HG03460 (cell line): ENCODE measurements at regions not wholly inside any gene's neighbourhood (a gene's known extent, or its start where the extent isn't known, plus 50 kb on each side); places are given as distances from the start of the nearest gene placed in this dataset.
"Not testable (repeated sequence)": the region's sequence is repeated elsewhere in the genome, so short reads cannot be mapped to it uniquely, and the experiment has no call there.

Source experiments
- ATAC-seq: cut with Tn5 transposase; IDR thresholded peaks from one replicate; pipeline ENCODE4 v1.9.1; 2021; ENCODE audit not compliant: unreplicated experiment

DNA sequence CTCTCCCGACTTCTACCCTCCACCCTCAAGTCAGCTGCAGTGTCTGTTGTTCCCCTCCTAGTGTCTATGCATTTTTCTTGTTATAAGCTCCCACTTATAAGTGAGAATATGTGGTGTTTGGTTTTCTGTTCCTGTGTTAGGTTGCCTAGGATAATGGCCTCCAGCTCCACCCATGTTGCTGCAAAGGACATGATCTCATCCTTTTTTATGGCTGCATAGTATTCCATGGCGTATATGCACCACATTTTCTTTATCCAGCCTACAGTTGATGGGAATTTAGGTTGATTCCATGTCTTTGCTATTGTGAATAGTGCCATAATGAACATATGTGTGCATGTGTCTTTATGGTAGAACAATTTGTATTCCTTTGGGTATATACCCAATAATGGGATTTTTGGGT is 80.7 kb downstream of the SPTSSA start:
- ATAC-seq, result not testable (repeated sequence)

DNA sequence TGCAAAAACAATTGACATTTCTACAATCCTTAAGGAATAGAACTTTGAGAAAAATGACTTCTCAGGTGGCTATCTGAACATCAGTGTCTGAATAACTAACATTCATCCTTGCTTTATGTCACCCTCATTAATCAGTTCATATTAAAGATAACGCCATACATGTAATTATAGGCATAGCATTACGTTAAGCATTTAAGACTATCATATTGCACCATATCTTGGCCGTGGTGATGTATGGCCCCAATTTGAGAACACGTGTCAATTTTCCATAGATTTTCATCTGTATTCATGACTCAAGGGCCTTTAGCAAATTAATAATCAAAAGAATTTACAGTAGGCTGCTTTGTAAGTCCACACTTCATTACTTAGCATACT is 81.6 kb downstream of the SPTSSA start:
- no peak for ATAC-seq

DNA sequence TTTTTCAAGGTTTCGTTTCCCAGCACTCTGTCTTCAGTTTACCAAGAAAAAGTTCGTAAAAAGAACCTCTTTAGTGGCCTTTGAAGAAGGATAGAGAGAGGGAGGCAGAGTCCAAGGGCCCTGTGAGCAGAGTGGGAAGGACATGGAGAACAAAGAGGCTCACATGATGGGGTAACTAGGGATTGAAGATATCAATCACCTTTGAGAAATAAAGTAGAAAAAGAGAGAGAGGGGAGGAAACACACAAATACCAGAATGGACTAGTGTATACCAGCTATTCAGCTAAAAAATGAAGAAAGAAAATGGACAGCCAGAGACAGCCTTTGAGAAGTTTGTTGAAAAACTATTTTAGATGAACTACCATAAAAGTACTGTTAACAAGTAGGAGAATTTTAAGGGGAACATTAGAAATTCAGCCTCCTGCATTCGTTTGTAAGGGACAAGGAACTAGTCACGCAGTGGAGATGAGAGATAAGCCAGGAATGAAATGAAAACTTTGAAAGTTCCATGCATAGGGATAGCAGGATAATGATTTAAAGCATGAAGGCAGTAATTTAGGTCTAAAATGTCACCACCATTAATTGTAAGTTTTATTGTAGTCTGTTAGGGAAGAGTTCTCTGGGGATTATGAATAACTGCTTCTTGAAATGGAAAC is 82.1 kb downstream of the SPTSSA start:
- ATAC-seq, result no peak

DNA sequence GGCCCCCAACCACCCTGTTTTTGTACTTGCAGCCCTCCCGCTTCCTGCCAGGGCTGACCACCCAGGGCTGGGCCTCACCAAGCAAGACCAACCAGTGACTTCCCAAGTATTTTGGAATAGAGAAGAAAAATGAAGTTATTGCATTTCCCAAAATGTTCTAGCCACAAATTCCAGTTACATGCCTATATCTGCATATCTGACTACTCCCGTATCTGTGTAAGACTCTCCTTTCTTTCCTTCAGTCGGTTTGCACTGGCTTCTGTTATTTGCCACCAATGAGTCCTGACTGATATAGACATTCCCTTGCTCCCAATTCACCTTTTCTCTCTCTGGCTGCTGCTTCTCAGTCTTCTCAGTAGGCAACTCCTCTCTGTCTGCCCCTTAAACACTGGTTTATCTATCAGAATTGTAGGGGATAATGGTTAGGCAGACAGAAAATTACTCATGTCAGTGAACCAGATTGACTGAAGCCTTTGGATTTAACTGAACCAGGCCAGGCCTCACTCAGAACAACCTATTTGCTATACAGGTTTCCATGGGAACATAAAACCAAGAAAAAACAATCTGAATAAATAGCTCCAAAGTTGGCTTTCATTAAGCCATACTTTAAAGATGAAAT is 85.3 kb downstream of the SPTSSA start:
- no peak for ATAC-seq

DNA sequence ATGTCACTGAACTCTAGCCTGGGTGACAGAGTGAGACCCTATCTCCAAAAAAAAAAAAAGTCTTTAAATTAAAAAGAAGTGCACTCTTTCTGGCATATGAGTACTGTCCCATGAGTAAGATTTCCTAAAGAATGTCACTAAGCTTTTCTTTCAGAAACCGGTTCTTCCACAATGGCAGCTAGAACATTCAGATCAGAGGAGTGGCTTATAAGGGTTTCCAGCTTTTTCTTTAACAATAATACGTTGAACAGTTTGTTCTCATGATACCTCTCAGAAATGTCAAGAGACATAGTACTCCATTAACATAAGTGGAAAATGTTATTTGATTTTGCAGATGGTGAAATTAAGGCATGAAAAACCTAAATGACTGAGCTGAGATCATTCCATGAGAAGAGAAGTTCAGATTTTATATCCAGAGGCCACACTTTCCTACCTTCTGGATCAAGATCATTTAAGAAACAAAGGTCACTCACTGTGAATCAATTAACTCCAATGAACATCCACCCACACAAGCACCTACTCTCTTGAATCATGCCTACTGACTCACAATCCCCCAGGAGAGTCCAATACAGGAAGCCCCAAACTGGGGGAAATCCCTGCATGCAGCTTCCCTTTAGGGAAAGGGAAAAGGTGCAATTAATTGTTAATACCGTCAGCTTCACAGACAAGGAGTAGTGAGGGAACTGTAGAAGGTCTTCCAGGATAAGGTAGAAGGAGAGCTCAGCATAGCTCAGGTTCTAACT is 86.9 kb downstream of the SPTSSA start:
- ATAC-seq, result no peak

DNA sequence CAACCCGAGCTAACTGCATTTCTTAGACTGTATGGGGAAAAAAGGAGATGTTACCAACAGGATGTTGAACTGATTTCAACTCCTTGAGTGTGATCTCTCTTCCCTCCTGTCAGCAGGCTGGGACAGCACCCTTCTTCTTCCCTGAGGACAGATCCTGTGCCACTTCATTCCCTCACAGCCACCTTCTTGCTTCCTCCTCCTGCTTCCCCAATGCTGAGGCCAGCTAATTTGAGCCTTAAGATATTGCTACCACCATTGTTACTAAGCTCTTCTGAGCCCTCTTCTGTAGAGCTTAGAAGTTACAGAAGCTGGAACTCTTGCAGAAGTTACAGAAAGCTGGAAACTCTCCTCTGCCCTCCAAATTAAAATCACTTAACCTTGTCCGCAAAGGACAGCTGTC is 88.8 kb downstream of the SPTSSA start:
- ATAC-seq, result no peak

DNA sequence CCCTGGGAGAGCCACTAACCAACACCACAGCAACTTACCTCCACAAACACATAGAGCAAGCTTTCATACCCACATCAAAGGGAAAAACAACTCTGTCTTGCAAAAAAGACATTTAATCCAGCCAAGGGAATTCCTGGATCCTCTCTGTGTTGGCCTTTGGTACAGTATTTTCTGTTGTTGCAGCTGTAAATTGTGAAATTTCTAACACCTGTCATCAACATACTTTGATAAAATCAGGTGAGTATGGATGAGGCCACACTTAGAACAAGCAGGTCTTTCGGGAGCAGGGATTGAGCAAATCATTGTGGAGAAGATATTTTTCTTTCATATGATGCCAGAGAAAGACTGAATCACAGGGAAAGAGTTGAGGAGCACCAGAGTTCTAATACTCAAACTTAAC is 89.3 kb downstream of the SPTSSA start:
- ATAC-seq, result no peak

DNA sequence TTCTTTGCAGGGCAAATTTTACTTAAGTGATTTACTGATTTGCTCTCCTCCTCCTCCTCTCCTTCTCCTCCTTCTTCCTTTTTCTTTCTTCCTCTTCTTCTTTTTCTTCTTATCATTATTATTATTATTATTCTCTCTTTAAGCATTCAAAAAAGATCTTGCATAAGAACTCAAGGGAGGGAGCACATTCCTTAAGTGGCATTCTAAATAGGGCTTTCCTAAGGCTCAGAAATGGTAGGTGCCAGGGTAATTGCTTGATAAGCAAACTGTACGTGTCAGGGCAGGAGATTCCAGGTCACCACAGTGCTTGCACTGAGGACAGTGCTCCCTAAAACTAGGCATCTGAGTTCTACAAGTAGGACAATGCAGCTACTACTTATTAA is 92.4 kb downstream of the SPTSSA start:
- ATAC-seq, result no peak

DNA sequence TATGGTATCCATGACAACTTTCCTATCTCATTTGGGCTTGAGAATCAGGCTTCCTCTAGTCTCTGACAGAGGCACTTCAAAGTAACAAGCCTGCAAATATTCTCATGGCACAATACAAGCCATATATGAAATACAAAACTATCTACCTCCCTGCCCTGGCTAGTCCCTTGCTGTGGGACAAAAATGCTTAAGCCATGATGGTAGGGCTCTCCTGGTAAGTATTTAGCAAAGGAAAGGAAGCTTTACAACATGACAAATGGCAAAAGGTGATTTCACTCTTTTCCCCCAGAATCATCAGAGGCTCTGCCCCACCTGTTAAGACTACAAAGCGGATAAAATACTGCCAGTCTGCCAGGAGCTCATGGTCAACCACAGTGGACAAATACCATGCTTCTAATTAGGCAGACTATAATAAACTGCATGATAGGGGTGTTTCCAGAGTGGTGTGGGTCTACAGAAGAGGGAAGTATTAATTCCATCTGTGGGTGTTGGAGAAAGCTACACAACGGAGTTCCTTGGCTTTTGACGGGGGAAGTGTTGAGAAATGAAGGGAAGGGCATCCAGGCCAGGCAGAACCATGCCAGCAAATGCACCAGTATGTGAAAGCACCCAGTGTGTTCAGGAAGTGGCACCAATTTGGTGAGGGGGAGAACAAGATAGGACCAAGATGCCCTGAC is 92.9 kb downstream of the SPTSSA start:
- no peak for ATAC-seq

DNA sequence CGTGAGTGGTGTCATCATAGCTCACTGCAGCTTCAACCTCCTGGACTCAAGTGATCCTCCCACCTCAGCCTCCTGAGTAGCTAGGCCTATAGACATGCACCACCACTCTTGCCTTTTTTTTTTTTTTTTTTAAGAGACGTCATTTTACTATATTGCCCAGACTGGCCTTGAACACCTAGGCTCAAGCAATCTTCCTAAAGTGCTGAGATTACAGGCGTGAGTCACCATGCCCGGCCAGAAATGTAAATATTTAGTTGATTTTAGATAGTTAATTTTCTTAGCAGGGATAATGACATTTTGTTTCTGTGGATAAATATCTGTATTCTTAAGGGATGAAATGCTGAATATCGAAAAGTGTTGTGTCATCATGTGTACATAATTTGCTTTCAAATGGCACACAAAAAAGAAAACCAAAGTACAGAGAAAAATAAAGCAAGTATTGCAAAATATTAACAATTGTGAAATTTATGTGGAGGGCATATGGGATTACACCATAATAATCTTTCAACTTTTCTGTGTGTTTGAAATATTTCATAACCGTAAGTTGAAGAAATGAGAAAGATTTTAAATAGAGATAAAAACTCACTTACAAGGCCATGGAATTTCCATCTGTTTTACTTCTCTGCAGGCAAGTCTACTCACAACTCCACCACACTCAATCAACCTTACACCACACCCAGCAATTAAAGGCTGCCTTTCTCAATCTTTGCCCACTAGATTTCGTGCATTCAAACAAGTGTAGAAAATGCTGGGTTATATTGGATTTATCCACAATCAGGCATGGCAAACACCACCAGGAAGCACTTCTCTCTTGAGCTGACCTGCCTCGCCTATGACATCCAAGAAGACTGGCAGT is 93.7 kb downstream of the SPTSSA start:
- ATAC-seq, result no peak

DNA sequence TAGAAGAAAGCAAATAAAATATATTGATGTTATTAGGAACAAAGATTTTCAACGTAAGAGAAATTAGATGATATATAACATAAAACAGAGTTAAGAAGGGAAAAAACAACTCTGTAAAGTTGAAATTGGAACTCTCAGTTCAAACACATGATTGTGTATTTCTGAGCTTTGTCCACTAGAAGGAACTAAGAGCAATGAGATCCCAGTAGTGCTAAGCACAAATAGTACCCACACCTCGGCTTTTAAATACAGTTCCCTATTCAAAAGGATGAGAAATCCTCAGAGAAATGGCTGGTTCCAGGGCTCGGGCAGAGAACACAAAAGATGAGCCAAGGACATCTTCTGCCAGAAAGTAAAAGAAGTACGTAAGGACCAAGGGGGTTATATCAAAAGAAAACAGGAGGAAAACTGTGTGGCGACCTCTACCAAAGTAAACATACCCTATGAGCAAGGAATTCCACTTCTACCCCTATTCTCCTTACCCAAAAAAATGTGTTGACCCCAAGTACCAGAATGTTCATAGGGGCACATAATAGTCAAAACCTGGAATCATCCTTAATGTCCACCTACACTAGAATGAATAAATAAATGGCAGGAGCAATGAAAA is 96.6 kb downstream of the SPTSSA start:
- ATAC-seq, result no peak

DNA sequence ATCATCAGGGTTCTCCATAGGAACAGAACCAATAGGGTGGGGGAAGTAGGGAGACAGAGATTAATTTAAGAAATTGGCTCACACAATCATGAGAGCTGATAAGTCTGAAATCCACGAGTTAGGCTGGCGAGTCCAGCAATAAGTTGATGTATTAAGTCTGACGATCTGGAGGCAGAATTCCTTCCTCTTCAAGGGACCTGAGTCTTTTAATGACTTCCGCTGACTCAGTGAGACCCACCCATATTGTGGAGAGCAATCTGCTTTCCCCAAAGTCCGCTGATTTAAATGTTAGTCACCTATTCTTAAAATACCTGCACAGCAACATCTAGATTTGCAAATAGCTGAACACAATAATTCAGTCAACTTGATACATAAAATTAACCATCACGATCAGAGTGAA is 97.8 kb downstream of the SPTSSA start:
- ATAC-seq, result no peak

DNA sequence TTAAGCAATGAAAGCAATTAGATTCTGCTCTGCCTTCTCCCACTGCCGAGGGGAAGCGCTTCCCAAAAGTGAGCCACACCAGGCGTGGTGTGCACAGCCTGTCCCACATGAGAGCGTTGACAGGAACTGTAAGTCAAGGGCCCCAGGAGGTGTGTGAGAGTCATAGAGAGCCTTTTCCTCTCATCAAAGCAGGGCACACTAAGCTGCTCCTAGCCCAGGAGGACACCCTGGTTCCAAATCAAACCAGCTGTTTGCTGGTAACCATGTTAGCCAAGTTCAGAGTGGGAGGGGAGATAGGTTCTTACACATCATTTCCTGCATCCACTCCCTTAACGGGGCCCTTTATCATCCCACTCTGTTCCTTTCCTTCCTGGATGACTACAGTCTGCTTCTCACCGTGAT is 98.3 kb downstream of the SPTSSA start:
- ATAC-seq, result no peak

DNA sequence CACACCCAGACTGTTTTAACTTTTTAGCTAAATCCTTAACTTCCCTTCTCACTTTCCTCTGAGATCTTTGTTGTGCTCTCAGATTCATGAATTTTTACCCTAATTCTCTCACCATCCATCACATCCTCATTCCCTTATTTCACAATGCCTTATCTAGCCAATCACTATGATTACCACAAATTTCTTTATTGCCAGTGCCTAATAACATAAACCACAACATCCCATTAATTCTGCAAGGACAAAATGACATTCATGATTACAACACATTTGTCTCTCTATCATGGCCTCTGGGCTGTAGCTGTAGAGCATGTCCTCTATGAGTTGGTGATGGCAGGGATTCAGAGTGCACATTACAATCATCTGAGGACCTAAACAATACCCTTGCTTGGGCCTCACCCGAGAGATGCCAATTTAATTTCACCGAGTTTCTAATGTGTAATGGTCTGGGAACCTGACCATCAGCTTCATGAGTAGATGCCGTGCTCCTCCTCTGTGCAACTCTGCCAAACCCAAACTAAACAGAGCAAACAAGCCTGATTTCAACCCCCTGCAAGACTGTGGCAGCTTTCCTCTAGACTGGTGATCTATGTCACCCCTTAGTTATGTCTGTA is 99.3 kb downstream of the SPTSSA start:
- no peak for ATAC-seq

DNA sequence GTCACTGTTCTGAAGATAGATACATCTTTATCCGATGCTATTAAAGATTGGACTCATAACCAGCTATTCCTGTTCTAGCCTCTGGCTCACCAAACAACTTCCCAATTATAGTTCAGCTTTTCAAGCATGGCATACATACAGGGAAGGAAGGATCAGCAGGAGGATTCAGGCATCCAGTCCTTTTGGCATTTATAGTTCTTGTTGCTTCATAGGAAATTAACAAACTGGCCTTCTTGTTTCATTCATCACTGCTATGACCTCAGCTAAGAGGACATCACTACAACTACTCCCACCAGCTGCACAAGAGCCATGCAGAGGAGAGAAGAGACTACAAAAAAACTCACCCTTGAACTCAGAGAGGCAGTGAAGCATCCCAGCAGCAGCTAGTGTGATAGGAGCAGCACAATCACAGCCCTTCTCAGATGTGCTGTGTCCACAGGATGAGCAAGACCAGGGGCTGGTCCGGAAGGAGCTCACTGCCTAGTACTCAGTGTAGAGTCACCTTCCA is 100.5 kb downstream of the SPTSSA start:
- no peak for ATAC-seq

DNA sequence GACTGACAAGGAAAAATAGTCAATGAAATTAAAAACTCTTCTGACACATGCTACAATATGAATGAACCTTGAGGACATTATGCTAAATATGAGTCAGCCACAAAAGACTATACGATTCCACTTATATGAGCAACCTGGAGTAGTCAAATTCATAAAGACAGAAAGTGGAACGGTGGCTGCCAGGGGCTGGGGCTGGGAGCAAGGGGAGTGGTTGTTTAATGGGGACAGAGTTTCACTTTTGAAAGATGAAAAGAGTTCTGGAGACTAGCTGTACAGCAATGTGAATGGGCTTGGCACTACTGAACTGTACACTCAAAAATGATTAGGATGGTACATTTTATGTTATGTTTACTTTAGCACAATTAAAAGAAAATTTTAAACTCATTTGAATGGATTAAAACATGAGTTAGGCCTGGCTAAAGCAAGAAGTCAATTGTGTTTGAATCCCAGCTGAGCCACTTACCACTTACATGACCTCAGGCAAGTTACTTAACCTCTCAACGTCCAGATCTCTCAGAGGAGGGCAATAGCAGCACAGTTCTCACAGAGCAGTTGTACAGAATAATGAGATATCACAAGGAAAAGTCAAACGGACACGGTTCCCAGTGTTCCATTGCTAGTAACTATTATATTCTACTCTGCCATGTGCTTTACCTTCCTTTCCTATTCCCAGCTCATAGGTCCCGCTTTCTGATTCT is 102.5 kb downstream of the SPTSSA start:
- ATAC-seq, result no peak

DNA sequence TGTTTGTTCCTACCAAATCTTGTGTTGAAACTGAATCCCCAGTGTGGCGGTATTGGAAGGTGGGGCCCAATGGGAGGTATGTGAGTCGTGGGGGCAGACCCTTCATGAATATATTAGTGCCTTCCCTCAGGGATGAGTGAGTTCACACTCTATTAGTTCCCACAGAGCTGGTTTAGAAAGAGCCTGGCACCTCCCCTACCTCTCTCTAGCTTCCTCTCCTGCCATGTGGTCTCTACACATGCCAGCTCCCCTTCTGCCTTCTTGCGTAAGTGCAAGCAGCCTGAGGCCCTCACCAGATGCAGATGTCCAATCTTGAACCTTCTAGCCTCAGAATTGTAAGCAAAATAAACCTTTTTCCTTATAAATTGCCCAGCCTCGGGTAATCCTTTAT is 105.8 kb downstream of the SPTSSA start:
- no peak for ATAC-seq

DNA sequence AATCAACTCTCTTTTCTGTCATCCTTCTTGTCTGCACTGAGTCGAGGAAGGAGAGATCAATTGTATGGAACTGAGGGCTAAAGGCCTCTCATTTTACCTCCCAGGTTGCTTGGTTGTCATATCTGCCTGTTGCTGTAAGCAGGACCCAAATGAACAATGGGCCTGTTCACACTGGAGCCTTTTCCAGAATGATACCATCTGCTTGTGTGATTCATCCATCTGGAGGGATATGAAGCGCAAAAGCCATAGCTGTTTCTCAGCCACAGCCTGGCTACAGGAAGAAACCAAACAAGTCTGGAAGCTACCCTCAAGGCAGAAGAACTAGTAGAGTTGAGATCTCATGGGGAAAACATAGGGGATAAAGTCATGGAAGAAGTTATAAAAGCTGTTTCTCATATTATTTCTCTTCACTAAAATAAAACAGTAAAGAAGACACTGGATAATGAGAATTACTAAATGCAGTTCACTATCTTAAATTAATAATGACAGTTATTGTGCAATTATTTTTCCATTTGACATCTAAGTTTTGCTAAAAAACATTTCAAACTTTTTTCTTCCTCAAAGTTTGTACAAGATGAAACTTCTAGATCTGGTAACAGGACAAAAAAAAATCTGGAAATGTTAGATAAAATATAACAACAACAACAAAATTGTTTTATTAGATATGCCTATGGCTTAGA is 106.3 kb downstream of the SPTSSA start:
- no peak for ATAC-seq

DNA sequence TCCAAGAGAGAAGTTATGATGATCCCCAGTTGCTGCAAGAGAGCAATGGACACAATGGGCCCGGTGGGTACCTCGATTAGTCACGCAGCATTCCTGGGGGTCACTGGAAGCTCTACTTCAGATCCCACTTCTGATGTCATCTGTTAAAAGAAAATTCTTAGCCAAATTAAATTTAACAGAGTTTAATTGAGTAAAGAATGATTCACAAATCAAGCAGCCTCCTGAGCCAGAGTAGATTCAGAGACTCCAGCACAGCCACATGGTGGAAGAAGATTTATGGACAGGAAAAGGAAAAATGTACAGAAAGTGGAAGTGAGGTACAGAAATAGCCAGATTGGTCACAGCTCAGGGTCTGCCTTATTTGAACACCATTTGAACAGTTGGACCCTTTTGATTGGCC is 107.5 kb downstream of the SPTSSA start:
- no peak for ATAC-seq
